Body of pancreas (tissue), 4 donors: ENCODE measurements at regions not wholly inside any gene's neighbourhood (a gene's known extent, or its start where the extent isn't known, plus 50 kb on each side); places are given as distances from the start of the nearest gene placed in this dataset.

ENCODE experiments used
- ATAC-seq: fragments of 150-250 bp; one replicate; pipeline ENCODE4 v1.9.1; 2016
- DNase-seq, 4 donors: peaks; one replicate each; pipeline ENCODE4 v3.0.0-alpha.2; 2019
- H3K27ac ChIP-seq, 4 donors: fragments of 200-600 bp; sonication (generic); 1 replicate in 3 of 4; 2 replicates in 1 of 4; pipeline versions ENCODE4 v1.5.1 to v1.6.1; 2016 to 2019; ENCODE audit warnings: mild to moderate bottlenecking in 1 of 4, mixed read lengths in 1 of 4, moderate library complexity in 1 of 4
- H3K27me3 ChIP-seq, 2 donors: fragments of 200-600 bp; sonication (generic); one replicate each; pipeline ENCODE4 v1.6.0; 2016; ENCODE audit warnings: mild to moderate bottlenecking in 1 of 2
- H3K36me3 ChIP-seq, 2 donors: fragments of 200-600 bp; sonication (generic); replicated peaks in 1 of 2; 2 replicates each; pipeline ENCODE4 v1.5.1; 2016; ENCODE audit warnings: low read depth in 2 of 2; ENCODE audit not compliant: insufficient read depth in 1 of 2
- H3K4me1 ChIP-seq: fragments of 200-600 bp; sonication (generic); one replicate; pipeline ENCODE4 v1.6.0; 2016
- H3K4me3 ChIP-seq, 2 donors: fragments of 200-600 bp; sonication (generic); 1 replicate in 1 of 2; 2 replicates in 1 of 2; pipeline ENCODE4 v1.5.1; 2016 to 2019
- H3K9me3 ChIP-seq, 3 donors: fragments of 200-600 bp; sonication (generic); 1 replicate in 2 of 3; 2 replicates in 1 of 3; pipeline ENCODE4 v1.5.1; 2016
- POLR2A ChIP-seq, 3 donors: fragments of 450-650 bp; IDR thresholded peaks; one replicate each; pipeline ENCODE4 v1.6.1; 2016; ENCODE audit warnings: antibody characterized with exemption in 3 of 3, mild to moderate bottlenecking in 2 of 3
- WGBS, 2 donors: methylation state at CpG; one replicate each; pipeline ENCODE4 v1.1.5; 2017; 5-methylcytosine and 5-hydroxymethylcytosine counted together
- intact Hi-C: fragments of 100-400 bp; cut with DNase I; formaldehyde crosslinking; loops from one replicate; pipeline ENCODE4 v1.15.1; 2023
- TF ChIP-seq, protein P1 (sequence below), 7 experiments: fragments of 450-650 bp in 4 of 7; fragments of 200-600 bp in 3 of 7; sonication (generic) in 3 of 7; IDR thresholded peaks; one replicate each; pipeline ENCODE4 v1.5.1; 2016 to 2019; ENCODE audit warnings: antibody characterized with exemption in 7 of 7

DNA sequence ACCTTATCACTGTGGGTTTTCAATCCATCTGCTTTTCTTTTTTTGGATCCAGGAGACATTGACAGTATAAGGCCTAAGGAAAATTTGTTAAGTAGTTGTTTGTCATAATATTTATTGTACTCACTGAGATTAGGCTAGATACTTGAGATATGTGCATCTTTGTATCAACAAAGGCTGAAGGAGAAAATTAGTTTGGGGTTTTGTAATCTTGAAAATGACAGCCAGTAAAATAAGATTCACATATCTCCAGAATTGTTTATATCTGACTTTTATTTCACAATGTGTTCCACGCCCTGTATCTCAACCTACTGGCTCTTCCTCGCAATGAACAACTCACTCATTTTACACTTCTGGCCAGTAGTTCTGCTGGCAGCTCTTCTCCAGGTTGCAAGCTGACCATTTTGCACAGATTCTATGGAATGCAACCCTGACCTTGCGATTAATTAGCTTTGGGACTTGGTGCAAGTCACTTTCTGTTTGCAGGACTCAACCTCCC is 132.7 kb downstream of the GATA3 start:
- 76 to 79% methylated on average over 3 of the region's 3 CpGs for WGBS, 2 donors
- intact Hi-C loops = no loop called here
- no peaks in the 10 kb centered on the region for H3K9me3 ChIP-seq
- ATAC-seq (no peak), DNase-seq (no peak)
- H3K27me3 ChIP-seq = peaks cover 0 to 9% of the 10 kb centered on the region in 2 donors
- no peak overlapping the region for H3K4me3 ChIP-seq
- no peak overlapping the region for H3K27ac ChIP-seq
- H3K4me1 ChIP-seq = no peaks in the 10 kb centered on the region
- no peaks in the 10 kb centered on the region for H3K36me3 ChIP-seq
- TF ChIP-seq, protein P1, sequence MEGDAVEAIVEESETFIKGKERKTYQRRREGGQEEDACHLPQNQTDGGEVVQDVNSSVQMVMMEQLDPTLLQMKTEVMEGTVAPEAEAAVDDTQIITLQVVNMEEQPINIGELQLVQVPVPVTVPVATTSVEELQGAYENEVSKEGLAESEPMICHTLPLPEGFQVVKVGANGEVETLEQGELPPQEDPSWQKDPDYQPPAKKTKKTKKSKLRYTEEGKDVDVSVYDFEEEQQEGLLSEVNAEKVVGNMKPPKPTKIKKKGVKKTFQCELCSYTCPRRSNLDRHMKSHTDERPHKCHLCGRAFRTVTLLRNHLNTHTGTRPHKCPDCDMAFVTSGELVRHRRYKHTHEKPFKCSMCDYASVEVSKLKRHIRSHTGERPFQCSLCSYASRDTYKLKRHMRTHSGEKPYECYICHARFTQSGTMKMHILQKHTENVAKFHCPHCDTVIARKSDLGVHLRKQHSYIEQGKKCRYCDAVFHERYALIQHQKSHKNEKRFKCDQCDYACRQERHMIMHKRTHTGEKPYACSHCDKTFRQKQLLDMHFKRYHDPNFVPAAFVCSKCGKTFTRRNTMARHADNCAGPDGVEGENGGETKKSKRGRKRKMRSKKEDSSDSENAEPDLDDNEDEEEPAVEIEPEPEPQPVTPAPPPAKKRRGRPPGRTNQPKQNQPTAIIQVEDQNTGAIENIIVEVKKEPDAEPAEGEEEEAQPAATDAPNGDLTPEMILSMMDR (IDR thresholded peaks at IDR 0.05) = no peak
- TF ChIP-seq POLR2A (IDR thresholded peaks at IDR 0.05) = no peak

GRCh38 chr10:8189458-8189857 is 135.0 kb downstream of the GATA3 start:
- ATAC-seq = no peak
- Histone ChIP-seq H3K9me3 (no peaks in the 10 kb centered on the region), H3K27me3 (no peaks in the 10 kb centered on the region), H3K4me1 (no peaks in the 10 kb centered on the region), H3K27ac (no peak overlapping the region), H3K36me3 (no peaks in the 10 kb centered on the region), H3K4me3 (no peak overlapping the region)
- WGBS, 2 donors = 51 to 52% methylated on average over 8 of the region's 8 CpGs
- TF ChIP-seq, protein P1 (IDR thresholded peaks at IDR 0.05) = no peak
- TF ChIP-seq POLR2A (IDR thresholded peaks at IDR 0.05) = no peak
- no peak for DNase-seq
- intact Hi-C loops = no loop called here

DNA sequence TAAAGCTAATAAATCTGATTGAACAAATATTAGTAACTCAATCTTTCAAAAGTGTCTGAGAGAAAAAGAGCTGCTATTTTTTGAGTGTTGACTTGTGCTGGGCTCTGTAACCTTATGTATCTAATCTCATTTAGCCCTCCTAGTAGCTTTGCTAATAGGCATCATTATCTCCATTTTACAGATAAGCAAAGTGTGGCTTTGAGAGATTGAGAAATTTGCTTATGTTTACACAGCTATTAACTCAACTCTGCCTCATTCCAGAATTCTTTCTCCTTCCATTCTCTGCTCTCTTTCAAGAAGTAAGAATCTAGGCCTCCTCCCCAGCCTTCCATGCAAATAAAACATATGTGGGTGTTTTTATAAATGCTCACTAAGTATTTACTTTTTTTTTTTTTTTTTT is 137.8 kb downstream of the GATA3 start:
- Histone ChIP-seq H3K4me3 (no peak overlapping the region), H3K27me3 (no peaks in the 10 kb centered on the region), H3K4me1 (no peaks in the 10 kb centered on the region), H3K9me3 (no peaks in the 10 kb centered on the region), H3K36me3 (no peaks in the 10 kb centered on the region), H3K27ac (no peak overlapping the region)
- DNase-seq (no peak), ATAC-seq (no peak)
- intact Hi-C loops = no loop called here
- no peak for TF ChIP-seq POLR2A (IDR thresholded peaks at IDR 0.05)
- TF ChIP-seq, protein P1 (IDR thresholded peaks at IDR 0.05) = no peak

GRCh38 chr10:8193546-8193945 is 139.1 kb downstream of the GATA3 start:
- H3K27me3 ChIP-seq = no peaks in the 10 kb centered on the region
- H3K36me3 ChIP-seq = no peaks in the 10 kb centered on the region
- no peaks in the 10 kb centered on the region for H3K4me1 ChIP-seq
- 32 to 42% methylated on average over 4 of the region's 4 CpGs for WGBS, 2 donors
- H3K27ac ChIP-seq = no peak overlapping the region
- H3K9me3 ChIP-seq = no peaks in the 10 kb centered on the region
- intact Hi-C loops = no loop called here
- ATAC-seq (no peak), DNase-seq (no peak)
- no peak overlapping the region for H3K4me3 ChIP-seq
- TF ChIP-seq POLR2A (IDR thresholded peaks at IDR 0.05) = no peak
- TF ChIP-seq, protein P1 (IDR thresholded peaks at IDR 0.05) = no peak

DNA sequence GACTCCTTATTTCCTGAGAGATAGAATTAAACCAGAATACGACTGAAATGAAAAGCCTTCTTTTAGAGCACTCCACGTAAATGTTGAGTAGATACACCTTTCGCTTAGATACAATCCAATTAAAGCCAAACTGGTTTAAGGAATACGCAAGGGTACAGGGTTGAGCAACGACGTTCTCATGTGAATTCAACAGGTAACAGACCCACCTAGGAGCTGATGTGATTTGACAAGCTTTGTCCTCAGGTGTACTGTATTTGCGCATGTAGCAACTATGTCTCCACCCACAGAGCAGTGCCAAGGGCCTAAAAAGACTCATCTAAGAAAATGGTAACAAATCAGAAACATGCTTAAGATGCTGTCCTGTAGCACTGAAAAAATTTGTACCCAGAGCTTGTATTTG is 139.6 kb downstream of the GATA3 start:
- no peaks in the 10 kb centered on the region for H3K27me3 ChIP-seq
- ATAC-seq = no peak
- intact Hi-C loops = no loop called here
- TF ChIP-seq, protein P1 (IDR thresholded peaks at IDR 0.05) = no peak
- 71 to 74% methylated on average over 7 of the region's 7 CpGs for WGBS, 2 donors
- H3K4me1 ChIP-seq = no peaks in the 10 kb centered on the region
- H3K4me3 ChIP-seq = no peak overlapping the region
- no peak overlapping the region for H3K27ac ChIP-seq
- no peaks in the 10 kb centered on the region for H3K9me3 ChIP-seq
- H3K36me3 ChIP-seq = no peaks in the 10 kb centered on the region
- DNase-seq = no peak
